RWPE1 (cell line): ENCODE measurements at regions not wholly inside any gene's neighbourhood (a gene's known extent, or its start where the extent isn't known, plus 50 kb on each side); places are given as distances from the start of the nearest gene placed in this dataset.
"Not testable (repeated sequence)": the region's sequence is repeated elsewhere in the genome, so short reads cannot be mapped to it uniquely, and the experiment has no call there.

ENCODE experiments used
- CTCF ChIA-PET: fragments of 350-600 bp; sonication (Branson Sonifier 250); formaldehyde crosslinking; extraction: SDS; loops from one replicate; lab custom pipeline; 2021; lab: Yijun Ruan, JAX
- POLR2A ChIA-PET: fragments of 400-600 bp; formaldehyde crosslinking; extraction: SDS; loops from one replicate; lab custom pipeline; 2020; ENCODE audit warnings: antibody characterized with exemption; ENCODE audit not compliant: low non-redundant PET; lab: Yijun Ruan, JAX
- DNase-seq: peaks from one replicate; pipeline ENCODE4 v3.0.0; 2012; ENCODE audit warnings: low spot score
- H3K27ac ChIP-seq: fragments of 450-650 bp; 2 replicates; pipeline ENCODE4 v1.5.1; 2017
- TF ChIP-seq, protein P1 (sequence below): fragments of 450-650 bp; conservative IDR thresholded peaks from 2 replicates; pipeline ENCODE4 v1.5.1; 2017; ENCODE audit warnings: low read depth, mild to moderate bottlenecking

DNA sequence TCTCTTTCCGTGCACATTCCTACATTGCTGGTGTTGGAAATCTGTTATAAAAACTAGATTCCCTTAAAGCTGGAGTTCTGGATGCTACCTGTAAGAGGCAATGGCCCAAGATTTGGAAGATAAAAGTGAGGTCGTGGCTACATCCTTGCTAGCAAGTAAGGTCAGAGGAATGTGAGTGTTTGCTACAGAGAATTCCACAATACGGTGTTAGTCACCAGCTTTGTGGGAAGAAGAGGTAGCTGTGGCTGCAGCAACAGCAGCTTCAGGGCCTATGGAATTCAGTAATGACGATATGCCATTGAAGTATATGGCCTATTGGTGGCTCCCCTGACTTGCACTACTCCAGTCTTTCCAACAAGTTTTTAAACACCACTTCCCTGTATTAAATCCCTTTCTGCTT lies 227.7 kb upstream of the TMEM260 start:
- CTCF ChIA-PET: interaction anchor here (1.5 kb wide), 1 partner anchor 12 kb away, joined by 3 read pairs; no protein-coding TSS in a partner anchor
- H3K27ac ChIP-seq: no peak overlapping the region
- peak; percentile 8 for DNase-seq
- POLR2A ChIA-PET: no interaction called here
- TF ChIP-seq, protein P1, sequence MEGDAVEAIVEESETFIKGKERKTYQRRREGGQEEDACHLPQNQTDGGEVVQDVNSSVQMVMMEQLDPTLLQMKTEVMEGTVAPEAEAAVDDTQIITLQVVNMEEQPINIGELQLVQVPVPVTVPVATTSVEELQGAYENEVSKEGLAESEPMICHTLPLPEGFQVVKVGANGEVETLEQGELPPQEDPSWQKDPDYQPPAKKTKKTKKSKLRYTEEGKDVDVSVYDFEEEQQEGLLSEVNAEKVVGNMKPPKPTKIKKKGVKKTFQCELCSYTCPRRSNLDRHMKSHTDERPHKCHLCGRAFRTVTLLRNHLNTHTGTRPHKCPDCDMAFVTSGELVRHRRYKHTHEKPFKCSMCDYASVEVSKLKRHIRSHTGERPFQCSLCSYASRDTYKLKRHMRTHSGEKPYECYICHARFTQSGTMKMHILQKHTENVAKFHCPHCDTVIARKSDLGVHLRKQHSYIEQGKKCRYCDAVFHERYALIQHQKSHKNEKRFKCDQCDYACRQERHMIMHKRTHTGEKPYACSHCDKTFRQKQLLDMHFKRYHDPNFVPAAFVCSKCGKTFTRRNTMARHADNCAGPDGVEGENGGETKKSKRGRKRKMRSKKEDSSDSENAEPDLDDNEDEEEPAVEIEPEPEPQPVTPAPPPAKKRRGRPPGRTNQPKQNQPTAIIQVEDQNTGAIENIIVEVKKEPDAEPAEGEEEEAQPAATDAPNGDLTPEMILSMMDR: no peak

DNA sequence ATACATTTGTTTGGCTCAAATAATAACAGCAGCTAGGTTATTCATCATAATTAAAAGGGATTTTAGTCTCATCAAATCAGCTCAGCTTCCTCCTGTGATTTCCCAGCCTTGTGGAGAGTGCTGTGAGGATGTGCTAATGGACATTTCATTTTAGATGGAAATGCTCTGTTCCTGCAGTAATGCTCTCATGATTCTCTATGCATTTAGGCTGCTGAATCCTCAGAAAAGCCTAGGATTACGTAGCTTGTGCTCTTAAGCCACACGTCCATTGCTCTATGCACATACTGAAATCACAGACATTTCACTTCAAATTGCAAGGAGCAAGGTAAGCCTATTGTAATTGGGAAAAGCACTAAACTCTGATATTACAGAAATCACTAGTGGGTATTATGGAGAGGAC lies 226.6 kb upstream of the TMEM260 start:
- TF ChIP-seq, protein P1: no peak
- no peak overlapping the region for H3K27ac ChIP-seq
- no peak for DNase-seq
- POLR2A ChIA-PET: no interaction called here
- CTCF ChIA-PET: no interaction called here

DNA sequence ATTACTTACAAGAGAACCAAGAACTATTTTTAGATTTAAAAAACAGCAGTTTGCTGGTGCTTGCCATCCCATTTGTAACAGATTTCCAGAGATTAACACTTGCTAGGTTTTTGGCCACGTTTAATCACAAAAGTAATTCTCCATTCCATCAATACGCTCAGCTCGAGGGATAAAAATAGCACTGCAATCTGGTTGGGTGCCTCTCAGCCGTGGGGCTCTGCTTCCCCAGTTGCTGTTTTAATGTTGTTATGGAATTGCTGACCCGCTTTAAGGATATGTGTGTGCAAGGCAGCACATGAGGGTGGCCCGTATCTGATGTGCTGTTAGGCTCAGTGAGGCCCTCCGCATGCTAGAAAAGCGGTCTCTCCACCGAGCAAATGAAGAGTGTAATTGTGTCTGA lies 222.2 kb upstream of the TMEM260 start:
- no peak for DNase-seq
- ChIA-PET CTCF (interaction anchor here (2.5 kb wide), 1 partner anchor 18 kb away, joined by 9 read pairs; no protein-coding TSS in a partner anchor), POLR2A (no interaction called here)
- TF ChIP-seq, protein P1: no peak
- no peak overlapping the region for H3K27ac ChIP-seq

- CTCF ChIA-PET: interaction anchor here (0.7 kb wide), 1 partner anchor 904 kb away, joined by 6 read pairs; no protein-coding TSS in a partner anchor
- H3K27ac ChIP-seq: no peak overlapping the region
- no peak for DNase-seq
- TF ChIP-seq, protein P1: no peak
- POLR2A ChIA-PET: no interaction called here
Measured at GRCh38 chr14:56358275-56358674, 221.3 kb upstream of the TMEM260 start.

GRCh38 chr14:56358851-56359614 lies 220.6 kb upstream of the TMEM260 start:
- TF ChIP-seq, protein P1: no peak
- ChIA-PET POLR2A (no interaction called here), CTCF (no interaction called here)
- H3K27ac ChIP-seq: no peak overlapping the region
- no peak for DNase-seq

DNA sequence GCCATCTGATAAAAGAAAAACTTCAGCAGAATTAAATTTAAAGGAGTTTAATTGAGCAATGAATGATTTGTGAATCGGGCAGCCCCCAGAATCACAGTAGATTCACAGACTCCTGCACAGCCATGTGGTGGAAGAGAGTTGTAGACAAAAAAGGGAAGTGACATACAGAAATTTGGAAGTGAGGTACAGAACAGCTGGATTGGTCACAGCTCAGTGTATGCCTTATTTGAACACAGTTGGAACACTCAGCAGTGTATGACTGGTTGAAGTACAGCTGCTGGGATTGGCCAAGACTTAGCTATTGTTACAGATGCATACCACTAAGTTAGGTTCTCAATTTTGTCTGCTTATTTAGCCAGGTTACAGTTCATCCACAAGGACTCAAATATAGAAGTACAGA lies 213.9 kb upstream of the TMEM260 start:
- DNase-seq, CTCF ChIA-PET, POLR2A ChIA-PET, H3K27ac ChIP-seq: not testable (repeated sequence)

DNA sequence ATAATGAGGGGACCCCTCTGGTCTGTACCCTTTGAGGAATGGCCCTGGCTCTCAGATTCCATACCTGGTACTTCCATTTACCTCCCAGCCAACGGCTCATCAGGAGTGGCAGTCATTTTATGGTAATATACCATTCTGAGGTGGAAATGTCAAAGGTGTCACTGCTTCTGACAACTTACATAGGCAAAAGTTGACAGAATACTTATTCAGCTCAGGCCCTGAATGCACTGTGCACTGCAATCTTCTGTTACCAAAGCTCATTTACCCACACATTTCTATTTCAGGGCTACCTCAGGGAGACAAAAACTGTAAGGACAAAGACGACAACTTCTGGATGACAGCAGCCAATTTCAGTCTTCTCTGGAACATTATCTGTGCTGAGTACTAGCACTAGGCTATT lies 212.2 kb upstream of the TMEM260 start:
- TF ChIP-seq, protein P1: no peak

More for the DNA sequence above, 212.2 kb upstream of the TMEM260 start:
- ChIA-PET POLR2A (no interaction called here), CTCF (no interaction called here)
- DNase-seq: no peak
- no peak overlapping the region for H3K27ac ChIP-seq
